Sigmoid colon (tissue), 4 donors: ENCODE measurements at regions not wholly inside any gene's neighbourhood (a gene's known extent, or its start where the extent isn't known, plus 50 kb on each side); places are given as distances from the start of the nearest gene placed in this dataset.

Experiments
- POLR2A ChIP-seq, 2 donors: fragments of 450-650 bp; IDR thresholded peaks; one replicate each; pipeline ENCODE4 v1.6.1; 2016; ENCODE audit warnings: antibody characterized with exemption in 2 of 2, mild to moderate bottlenecking in 2 of 2, moderate library complexity in 2 of 2
- POLR2AphosphoS5 ChIP-seq, 4 donors: sonication (generic); formaldehyde crosslinking; IDR thresholded peaks; one replicate each; pipeline ENCODE4 v1.6.1; 2017; ENCODE audit warnings: antibody characterized with exemption in 4 of 4
- TF ChIP-seq, protein P1 (sequence below), 4 experiments: fragments of 450-650 bp in 3 of 4; fragments of 200-600 bp in 1 of 4; IDR thresholded peaks; one replicate each; pipeline ENCODE4 v1.5.1; 2016 to 2019; ENCODE audit warnings: antibody characterized with exemption in 4 of 4, mild to moderate bottlenecking in 3 of 4, moderate library complexity in 2 of 4

DNA sequence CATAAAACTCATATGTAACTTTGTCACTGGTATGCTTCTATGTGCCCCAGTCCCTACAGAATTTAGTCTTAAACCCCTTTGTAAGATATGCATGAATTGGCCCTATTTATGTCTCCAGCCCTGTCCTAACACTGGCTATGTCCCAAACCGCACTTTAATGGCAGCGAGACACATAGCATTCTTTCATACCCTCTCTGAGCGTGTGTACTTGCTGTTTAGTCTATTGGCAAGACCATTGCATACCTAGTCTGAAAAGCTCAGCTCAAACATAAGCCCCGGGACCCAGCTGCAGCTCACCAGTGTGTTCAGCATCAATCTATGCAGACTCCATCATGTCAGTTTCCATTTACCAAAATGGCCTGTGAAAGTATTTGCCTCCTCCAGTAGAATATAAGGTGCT, 1018.4 kb upstream of the TENM3 start:
- TF ChIP-seq POLR2A (IDR thresholded peaks at IDR 0.05): no peak
- TF ChIP-seq, protein P1, sequence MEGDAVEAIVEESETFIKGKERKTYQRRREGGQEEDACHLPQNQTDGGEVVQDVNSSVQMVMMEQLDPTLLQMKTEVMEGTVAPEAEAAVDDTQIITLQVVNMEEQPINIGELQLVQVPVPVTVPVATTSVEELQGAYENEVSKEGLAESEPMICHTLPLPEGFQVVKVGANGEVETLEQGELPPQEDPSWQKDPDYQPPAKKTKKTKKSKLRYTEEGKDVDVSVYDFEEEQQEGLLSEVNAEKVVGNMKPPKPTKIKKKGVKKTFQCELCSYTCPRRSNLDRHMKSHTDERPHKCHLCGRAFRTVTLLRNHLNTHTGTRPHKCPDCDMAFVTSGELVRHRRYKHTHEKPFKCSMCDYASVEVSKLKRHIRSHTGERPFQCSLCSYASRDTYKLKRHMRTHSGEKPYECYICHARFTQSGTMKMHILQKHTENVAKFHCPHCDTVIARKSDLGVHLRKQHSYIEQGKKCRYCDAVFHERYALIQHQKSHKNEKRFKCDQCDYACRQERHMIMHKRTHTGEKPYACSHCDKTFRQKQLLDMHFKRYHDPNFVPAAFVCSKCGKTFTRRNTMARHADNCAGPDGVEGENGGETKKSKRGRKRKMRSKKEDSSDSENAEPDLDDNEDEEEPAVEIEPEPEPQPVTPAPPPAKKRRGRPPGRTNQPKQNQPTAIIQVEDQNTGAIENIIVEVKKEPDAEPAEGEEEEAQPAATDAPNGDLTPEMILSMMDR (IDR thresholded peaks at IDR 0.05): no peak
- TF ChIP-seq POLR2AphosphoS5 (IDR thresholded peaks at IDR 0.05): no peak
